ENCODE measurements at regions not wholly inside any gene's neighbourhood (a gene's known extent, or its start where the extent isn't known, plus 50 kb on each side); places are given as distances from the start of the nearest gene placed in this dataset.

DNA sequence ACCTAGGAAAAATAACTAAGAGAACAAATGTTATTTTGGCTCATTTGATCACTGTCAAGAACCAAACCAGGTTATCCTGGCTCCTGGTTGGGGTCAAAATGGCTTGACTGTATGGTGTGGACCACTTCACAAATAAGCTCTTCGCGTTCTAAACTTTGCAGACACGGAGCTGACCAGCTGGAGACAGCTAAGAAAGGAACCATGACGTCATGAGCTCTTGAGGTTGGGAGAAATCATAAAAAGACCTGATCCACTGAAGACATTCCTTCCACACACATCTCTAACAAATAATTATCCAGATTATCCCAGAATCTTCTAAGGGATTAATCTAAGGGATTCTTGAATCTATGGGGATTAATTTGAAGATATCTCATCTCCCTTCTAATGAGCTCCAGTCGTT lies 321.5 kb upstream of the IGF1R start:
- no peaks in the 10 kb centered on the region for H3K79me2 ChIP-seq (ENCODE audit: low read length)

DNA sequence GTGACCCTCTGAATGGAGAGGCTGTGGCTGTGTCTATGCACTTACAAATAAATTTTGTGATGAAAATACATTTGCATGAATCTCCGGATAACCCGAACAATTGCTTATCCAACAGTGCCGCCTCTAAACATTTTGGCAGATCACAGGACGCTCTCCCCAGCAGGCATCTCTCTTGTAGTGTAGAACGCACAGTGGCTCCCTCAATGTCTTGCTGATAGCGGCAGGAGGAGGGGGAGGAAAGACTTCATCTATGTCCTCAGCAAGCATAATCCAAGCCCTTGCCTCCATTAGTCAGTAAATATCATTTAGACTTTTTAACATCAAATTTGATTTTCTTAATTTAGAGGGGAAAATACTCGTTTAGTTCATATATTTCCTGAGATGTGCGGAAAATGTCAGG lies 318.1 kb upstream of the IGF1R start:
- Histone ChIP-seq H3K36me3 (replicated peaks; ENCODE audit: low read depth, low read length) (no peaks in the 10 kb centered on the region), H4K20me1 (ENCODE audit: insufficient read depth, low read length) (no peaks in the 10 kb centered on the region), H3K4me3 (ENCODE audit: low read length) (no peak overlapping the region), H3K4me2 (ENCODE audit: low read length) (no peak overlapping the region), H3K27me3 (ENCODE audit: low read depth, low read length) (peaks cover 16% of the 10 kb centered on the region; the same call in 1 of the 2 replicates), H2AFZ (ENCODE audit: low read depth, low read length) (no peak overlapping the region), H3K9ac (ENCODE audit: low read length) (no peak overlapping the region), H3K27ac (ENCODE audit: low read length) (no peak overlapping the region), H3K4me1 (ENCODE audit: low read length) (no peaks in the 10 kb centered on the region), H3K79me2 (ENCODE audit: low read length) (no peaks in the 10 kb centered on the region), H3K9me3 (ENCODE audit: insufficient read depth, low read length) (no peaks in the 10 kb centered on the region)
- TF ChIP-seq EZH2phosphoT487 (IDR thresholded peaks at IDR 0.05; ENCODE audit: low read depth) = no peak
- TF ChIP-seq, protein P1, sequence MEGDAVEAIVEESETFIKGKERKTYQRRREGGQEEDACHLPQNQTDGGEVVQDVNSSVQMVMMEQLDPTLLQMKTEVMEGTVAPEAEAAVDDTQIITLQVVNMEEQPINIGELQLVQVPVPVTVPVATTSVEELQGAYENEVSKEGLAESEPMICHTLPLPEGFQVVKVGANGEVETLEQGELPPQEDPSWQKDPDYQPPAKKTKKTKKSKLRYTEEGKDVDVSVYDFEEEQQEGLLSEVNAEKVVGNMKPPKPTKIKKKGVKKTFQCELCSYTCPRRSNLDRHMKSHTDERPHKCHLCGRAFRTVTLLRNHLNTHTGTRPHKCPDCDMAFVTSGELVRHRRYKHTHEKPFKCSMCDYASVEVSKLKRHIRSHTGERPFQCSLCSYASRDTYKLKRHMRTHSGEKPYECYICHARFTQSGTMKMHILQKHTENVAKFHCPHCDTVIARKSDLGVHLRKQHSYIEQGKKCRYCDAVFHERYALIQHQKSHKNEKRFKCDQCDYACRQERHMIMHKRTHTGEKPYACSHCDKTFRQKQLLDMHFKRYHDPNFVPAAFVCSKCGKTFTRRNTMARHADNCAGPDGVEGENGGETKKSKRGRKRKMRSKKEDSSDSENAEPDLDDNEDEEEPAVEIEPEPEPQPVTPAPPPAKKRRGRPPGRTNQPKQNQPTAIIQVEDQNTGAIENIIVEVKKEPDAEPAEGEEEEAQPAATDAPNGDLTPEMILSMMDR (IDR thresholded peaks at IDR 0.05; ENCODE audit: low read depth, low read length) = no peak

More for the DNA sequence above, 321.5 kb upstream of the IGF1R start:
- no peaks in the 10 kb centered on the region for H3K9me3 ChIP-seq (ENCODE audit: insufficient read depth, low read length)
- H3K27ac ChIP-seq (ENCODE audit: low read length) = no peak overlapping the region
- no peak overlapping the region for H3K4me2 ChIP-seq (ENCODE audit: low read length)
- peaks cover 13% of the 10 kb centered on the region; the same call in 1 of the 2 replicates for H3K27me3 ChIP-seq (ENCODE audit: low read depth, low read length)
- H3K4me1 ChIP-seq (ENCODE audit: low read length) = no peaks in the 10 kb centered on the region
- TF ChIP-seq, protein P1 (IDR thresholded peaks at IDR 0.05; ENCODE audit: low read depth, low read length) = no peak
- TF ChIP-seq EZH2phosphoT487 (IDR thresholded peaks at IDR 0.05; ENCODE audit: low read depth) = no peak
- H4K20me1 ChIP-seq (ENCODE audit: insufficient read depth, low read length) = no peaks in the 10 kb centered on the region
- H3K4me3 ChIP-seq (ENCODE audit: low read length) = no peak overlapping the region
- H2AFZ ChIP-seq (ENCODE audit: low read depth, low read length) = no peak overlapping the region
- H3K9ac ChIP-seq (ENCODE audit: low read length) = no peak overlapping the region
- H3K36me3 ChIP-seq (replicated peaks; ENCODE audit: low read depth, low read length) = no peaks in the 10 kb centered on the region

DNA sequence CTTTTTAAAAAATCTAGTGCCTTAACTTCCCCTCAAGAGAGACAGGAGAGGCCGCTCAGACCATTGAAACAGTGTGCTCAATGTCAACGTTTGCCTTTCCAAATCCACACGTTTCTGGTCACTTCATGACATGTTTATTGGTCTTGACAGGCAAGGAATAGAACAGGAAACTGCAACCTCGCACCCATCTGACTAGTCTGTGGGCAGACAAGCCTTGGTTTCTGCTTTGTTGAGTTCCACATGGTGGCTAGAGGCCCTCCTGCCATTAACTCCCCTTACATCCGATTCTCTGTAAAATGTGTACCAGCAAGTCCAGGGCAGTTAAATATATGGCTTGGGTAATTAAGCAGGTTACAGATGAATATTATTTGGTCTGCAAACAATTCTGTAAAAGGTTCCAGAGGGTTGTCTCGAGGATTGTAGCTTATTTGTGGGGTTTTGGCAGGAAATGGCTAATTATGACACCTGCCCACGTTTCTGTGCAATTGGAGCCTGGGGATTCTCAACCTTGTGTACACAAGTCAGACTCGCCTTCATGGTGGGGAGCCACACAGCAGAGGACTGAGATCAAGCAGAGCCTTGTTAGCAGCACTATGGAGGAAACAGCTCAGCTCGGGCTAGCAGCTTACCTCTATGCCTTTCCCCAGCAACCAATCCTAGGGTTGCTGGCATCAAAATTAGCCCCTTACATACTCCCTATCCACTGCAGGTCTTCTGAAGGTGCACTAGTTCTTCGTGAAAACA lies 317.5 kb upstream of the IGF1R start:
- Histone ChIP-seq H3K27ac (ENCODE audit: low read length) (no peak overlapping the region), H2AFZ (ENCODE audit: low read depth, low read length) (no peak overlapping the region), H3K9ac (ENCODE audit: low read length) (no peak overlapping the region), H3K36me3 (replicated peaks; ENCODE audit: low read depth, low read length) (no peaks in the 10 kb centered on the region), H3K4me3 (ENCODE audit: low read length) (no peak overlapping the region), H3K9me3 (ENCODE audit: insufficient read depth, low read length) (no peaks in the 10 kb centered on the region), H4K20me1 (ENCODE audit: insufficient read depth, low read length) (no peaks in the 10 kb centered on the region), H3K4me2 (ENCODE audit: low read length) (no peak overlapping the region), H3K79me2 (ENCODE audit: low read length) (no peaks in the 10 kb centered on the region), H3K27me3 (ENCODE audit: low read depth, low read length) (peaks cover 16% of the 10 kb centered on the region; the same call in 1 of the 2 replicates), H3K4me1 (ENCODE audit: low read length) (no peaks in the 10 kb centered on the region)
- TF ChIP-seq, protein P1 (IDR thresholded peaks at IDR 0.05; ENCODE audit: low read depth, low read length) = no peak
- TF ChIP-seq EZH2phosphoT487 (IDR thresholded peaks at IDR 0.05; ENCODE audit: low read depth) = no peak

DNA sequence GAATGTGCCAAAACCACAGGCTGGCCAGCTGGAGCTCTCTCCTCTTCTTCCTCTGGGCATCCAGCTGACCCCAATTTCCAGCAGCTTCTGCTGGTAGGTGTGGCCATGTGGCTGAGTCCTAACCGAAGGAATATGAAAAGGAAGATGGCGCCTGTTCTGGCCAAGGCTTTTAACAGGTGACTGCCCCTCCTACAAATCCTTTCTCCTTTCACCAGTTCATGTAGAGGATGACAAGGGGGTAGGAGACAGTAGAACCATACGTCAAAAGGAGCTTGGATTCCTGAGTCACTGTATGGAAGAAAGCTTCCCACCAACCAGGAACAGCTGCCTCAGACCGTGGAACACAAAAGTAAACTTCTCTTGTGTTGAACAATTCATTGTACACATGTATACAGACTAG lies 316.7 kb upstream of the IGF1R start:
- no peaks in the 10 kb centered on the region for H3K36me3 ChIP-seq (replicated peaks; ENCODE audit: low read depth, low read length)
- no peak overlapping the region for H3K4me3 ChIP-seq (ENCODE audit: low read length)
- no peak overlapping the region for H3K9ac ChIP-seq (ENCODE audit: low read length)
- no peak overlapping the region for H2AFZ ChIP-seq (ENCODE audit: low read depth, low read length)
- H3K4me2 ChIP-seq (ENCODE audit: low read length) = no peak overlapping the region
- peaks cover 16% of the 10 kb centered on the region; the same call in 1 of the 2 replicates for H3K27me3 ChIP-seq (ENCODE audit: low read depth, low read length)
- no peaks in the 10 kb centered on the region for H3K9me3 ChIP-seq (ENCODE audit: insufficient read depth, low read length)
- H3K79me2 ChIP-seq (ENCODE audit: low read length) = no peaks in the 10 kb centered on the region
- TF ChIP-seq EZH2phosphoT487 (IDR thresholded peaks at IDR 0.05; ENCODE audit: low read depth) = no peak
- TF ChIP-seq, protein P1 (IDR thresholded peaks at IDR 0.05; ENCODE audit: low read depth, low read length) = no peak
- H3K4me1 ChIP-seq (ENCODE audit: low read length) = no peaks in the 10 kb centered on the region
- H4K20me1 ChIP-seq (ENCODE audit: insufficient read depth, low read length) = no peaks in the 10 kb centered on the region
- H3K27ac ChIP-seq (ENCODE audit: low read length) = no peak overlapping the region

Measured in OCI-LY3 (cell line).